ENCODE measurements at regions not wholly inside any gene's neighbourhood (a gene's known extent, or its start where the extent isn't known, plus 50 kb on each side); places are given as distances from the start of the nearest gene placed in this dataset.

- no peak overlapping the region for H4K5ac ChIP-seq (ENCODE audit: low read depth, low read length)
- no peaks in the 10 kb centered on the region for H3K9me1 ChIP-seq (ENCODE audit: insufficient read depth, low read length)
- POLR2A ChIA-PET (ENCODE audit: unreplicated experiment): no interaction called here
- H2BK5ac ChIP-seq (ENCODE audit: low read depth, low read length, poor library complexity, severe bottlenecking): no peak overlapping the region
- no peak overlapping the region for H3K18ac ChIP-seq (ENCODE audit: low read depth, low read length)
- no peak overlapping the region for H3K27ac ChIP-seq (ENCODE audit: insufficient read depth, low read length)
- H2BK15ac ChIP-seq (ENCODE audit: low read depth, low read length): no peak overlapping the region
- H4K91ac ChIP-seq (ENCODE audit: insufficient read depth, low read depth, low read length): no peak overlapping the region
- no peak overlapping the region for H3K4ac ChIP-seq (ENCODE audit: low read depth, low read length)
- no peaks in the 10 kb centered on the region for H3K4me1 ChIP-seq (ENCODE audit: control insufficient read depth, insufficient read depth, low read length)
- H3K79me1 ChIP-seq (ENCODE audit: low read depth in 1 of 2, low read length in 2 of 2): no peaks in the 10 kb centered on the region
- no peak overlapping the region for H3K14ac ChIP-seq (replicated peaks; ENCODE audit: low read depth, low read length)
- H2AK9ac ChIP-seq (replicated peaks; ENCODE audit: low read depth, low read length, poor library complexity): no peak overlapping the region
- dilution Hi-C loops (cut with HindIII; ENCODE audit: low sequenced_read_pairs, unreplicated experiment): no loop called here
- H3K56ac ChIP-seq (ENCODE audit: extremely low read depth, insufficient read depth, low read length): no peak overlapping the region
- H2AK5ac ChIP-seq (ENCODE audit: low read depth, low read length): no peak overlapping the region
- no peak overlapping the region for H4K8ac ChIP-seq (ENCODE audit: low read depth in 2 of 2, low read length in 2 of 2)
- BruUV-seq (replicated peaks): no TSS peak
- no peak overlapping the region for H3K4me3 ChIP-seq (ENCODE audit: insufficient read depth, low read depth, low read length)
- CTCF ChIA-PET: no interaction called here
- H3K9me3 ChIP-seq (ENCODE audit: control insufficient read depth, insufficient read depth, low read length): peaks cover 3% of the 10 kb centered on the region; the same call in 1 of the 2 replicates
- no CpG with 5 or more reads among the region's 3 CpGs for WGBS, 2 experiments (ENCODE audit: extremely low coverage in 2 of 2, insufficient read length in 1 of 2)
- H2AFZ ChIP-seq (replicated peaks; ENCODE audit: low read length, poor library complexity): no peak overlapping the region
- intact Hi-C loops (cut with micrococcal nuclease): no loop called here
- no peak overlapping the region for H2BK120ac ChIP-seq (ENCODE audit: low read depth, low read length)
- H3K36me3 ChIP-seq (ENCODE audit: control insufficient read depth, insufficient read depth, low read length): no peaks in the 10 kb centered on the region
- no peaks in the 10 kb centered on the region for H3K27me3 ChIP-seq (ENCODE audit: control insufficient read depth, insufficient read depth, low read length)
- H4K20me1 ChIP-seq (ENCODE audit: insufficient read depth, low read length): no peaks in the 10 kb centered on the region
- H3K9ac ChIP-seq (ENCODE audit: low read depth, low read length): no peak overlapping the region
- no peak overlapping the region for H3K23ac ChIP-seq (ENCODE audit: low read depth, low read length)
- no peak for ATAC-seq (ENCODE audit: low read depth)
- in situ Hi-C loops (cut with MboI; ENCODE audit: low sequenced_read_pairs): no loop called here
- no peak overlapping the region for H3K4me2 ChIP-seq (ENCODE audit: low read depth, low read length)
- no peak for DNase-seq
- TF ChIP-seq RFX5 (IDR thresholded peaks at IDR 0.05; ENCODE audit: low read depth, low read length) (no peak), MAFK (IDR thresholded peaks at IDR 0.05; ENCODE audit: low read depth, low read length) (peak; percentile 85), CTCF (conservative IDR thresholded peaks at IDR 0.05; ENCODE audit: low read depth, low read length) (no peak), USF2 (IDR thresholded peaks at IDR 0.05; ENCODE audit: low read depth, low read length) (no peak), POLR2A (IDR thresholded peaks at IDR 0.05; ENCODE audit: low read depth, low read length) (no peak), ELK1 (IDR thresholded peaks at IDR 0.05; ENCODE audit: borderline replicate concordance, low read depth, low read length) (no peak)
- H2BK20ac ChIP-seq (ENCODE audit: low read depth, low read length): no peak overlapping the region
Measured at GRCh38 chr6:78150425-78150824, 497.6 kb downstream of the MEI4 start.

Measured in IMR-90 (cell line).